Neuronal stem cell (in vitro differentiated cells): ENCODE measurements at regions not wholly inside any gene's neighbourhood (a gene's known extent, or its start where the extent isn't known, plus 50 kb on each side); places are given as distances from the start of the nearest gene placed in this dataset.
"Not testable (repeated sequence)": the region's sequence is repeated elsewhere in the genome, so short reads cannot be mapped to it uniquely, and the experiment has no call there.

ENCODE experiments used
- DNase-seq: peaks from one replicate; pipeline ENCODE4 v3.0.0-alpha.2; 2013; ENCODE audit warnings: low spot score
- H2AFZ ChIP-seq: one replicate; pipeline ENCODE4 v1.6.1; 2013; ENCODE audit warnings: mild to moderate bottlenecking, low read length, inconsistent platforms
- H2AK5ac ChIP-seq: 2 replicates; pipeline ENCODE4 v1.6.1; 2013; ENCODE audit warnings: low read depth, mild to moderate bottlenecking, inconsistent platforms, low read length, moderate library complexity, mixed read lengths
- H2BK120ac ChIP-seq: 2 replicates; pipeline ENCODE4 v1.6.1; 2013; ENCODE audit warnings: low read depth, mild to moderate bottlenecking, inconsistent platforms, low read length, moderate library complexity, mixed read lengths
- H2BK12ac ChIP-seq: one replicate; pipeline ENCODE4 v1.6.1; 2013; ENCODE audit warnings: low read length, inconsistent platforms
- H2BK15ac ChIP-seq: 2 replicates; pipeline ENCODE4 v1.6.1; 2013; ENCODE audit warnings: mild to moderate bottlenecking, low read length, inconsistent platforms, mixed read lengths
- H2BK5ac ChIP-seq: one replicate; pipeline ENCODE4 v1.6.1; 2013; ENCODE audit warnings: inconsistent platforms, mild to moderate bottlenecking, low read length, moderate library complexity
- H3K14ac ChIP-seq: one replicate; pipeline ENCODE4 v1.6.1; 2013; ENCODE audit warnings: low read length, inconsistent platforms
- H3K18ac ChIP-seq: 2 replicates; pipeline ENCODE4 v1.6.1; 2013; ENCODE audit warnings: low read length, inconsistent platforms
- H3K23ac ChIP-seq: 2 replicates; pipeline ENCODE4 v1.6.1; 2013; ENCODE audit warnings: low read depth, mild to moderate bottlenecking, mixed read lengths, low read length, inconsistent platforms; ENCODE audit not compliant: poor library complexity
- H3K27ac ChIP-seq: replicated peaks from 3 replicates; pipeline ENCODE4 v1.5.1; 2013; ENCODE audit warnings: low read length, inconsistent platforms
- H3K27me3 ChIP-seq, 3 experiments: 2 replicates each; pipeline ENCODE4 v1.6.1; 2013; ENCODE audit warnings: low read length in 3 of 3, mild to moderate bottlenecking in 2 of 3, inconsistent platforms in 1 of 3, low read depth in 1 of 3, mixed read lengths in 1 of 3, moderate library complexity in 1 of 3; ENCODE audit not compliant: control insufficient read depth in 3 of 3, insufficient read depth in 3 of 3
- H3K36me3 ChIP-seq, 2 donors: replicated peaks in 1 of 2; 2 replicates each; pipeline ENCODE4 v1.6.1; 2013; ENCODE audit warnings: low read length in 2 of 2; ENCODE audit not compliant: control insufficient read depth in 2 of 2, insufficient read depth in 2 of 2
- H3K4ac ChIP-seq: 2 replicates; pipeline ENCODE4 v1.6.1; 2013; ENCODE audit warnings: inconsistent platforms, mild to moderate bottlenecking, low read length, moderate library complexity
- H3K4me1 ChIP-seq, 2 donors: 1 replicate in 1 of 2; 2 replicates in 1 of 2; pipeline ENCODE4 v1.6.1; 2013; ENCODE audit warnings: low read length in 2 of 2, low read depth in 1 of 2; ENCODE audit not compliant: control insufficient read depth in 2 of 2, insufficient read depth in 1 of 2
- H3K4me2 ChIP-seq: one replicate; pipeline ENCODE4 v1.6.1; 2013; ENCODE audit warnings: mild to moderate bottlenecking, low read length, inconsistent platforms; ENCODE audit not compliant: insufficient read depth, poor library complexity, severe bottlenecking
- H3K4me3 ChIP-seq, 2 donors: 2 replicates each; pipeline ENCODE4 v1.5.1; 2013; ENCODE audit warnings: low read length in 2 of 2, mild to moderate bottlenecking in 2 of 2, inconsistent platforms in 1 of 2, moderate library complexity in 1 of 2
- H3K79me1 ChIP-seq: one replicate; pipeline ENCODE4 v1.6.1; 2013; ENCODE audit warnings: low read depth, mild to moderate bottlenecking, inconsistent platforms, low read length, moderate library complexity
- H3K9ac ChIP-seq: one replicate; pipeline ENCODE4 v1.6.1; 2013; ENCODE audit warnings: mild to moderate bottlenecking, low read depth, low read length, inconsistent platforms; ENCODE audit not compliant: poor library complexity
- H3K9me3 ChIP-seq, 2 donors: replicated peaks in 1 of 2; 2 replicates each; pipeline versions ENCODE3 to v1.6.1; 2013; ENCODE audit warnings: low read length in 2 of 2, mild to moderate bottlenecking in 2 of 2, inconsistent platforms in 1 of 2, low read depth in 1 of 2, mixed read lengths in 1 of 2, moderate library complexity in 1 of 2; ENCODE audit not compliant: control insufficient read depth in 2 of 2, insufficient read depth in 1 of 2
- H4K8ac ChIP-seq: one replicate; pipeline ENCODE4 v1.6.1; 2013; ENCODE audit warnings: low read depth, mild to moderate bottlenecking, inconsistent platforms, low read length, moderate library complexity
- H4K91ac ChIP-seq: one replicate; pipeline ENCODE4 v1.6.1; 2013; ENCODE audit warnings: low read length, low read depth, mild to moderate bottlenecking, inconsistent platforms; ENCODE audit not compliant: poor library complexity
- WGBS, 2 donors: extraction: QIAGEN DNeasy Blood & Tissue Kit; methylation state at CpG; one replicate each; pipeline ENCODE4 v1.1.7; 2013; ENCODE audit warnings: missing lambda C conversion rate in 2 of 2, mixed read lengths in 1 of 2; ENCODE audit not compliant: insufficient read length in 2 of 2, insufficient replicate concordance in 1 of 2; ENCODE audit errors: extremely low coverage in 2 of 2; 5-methylcytosine and 5-hydroxymethylcytosine counted together

DNA sequence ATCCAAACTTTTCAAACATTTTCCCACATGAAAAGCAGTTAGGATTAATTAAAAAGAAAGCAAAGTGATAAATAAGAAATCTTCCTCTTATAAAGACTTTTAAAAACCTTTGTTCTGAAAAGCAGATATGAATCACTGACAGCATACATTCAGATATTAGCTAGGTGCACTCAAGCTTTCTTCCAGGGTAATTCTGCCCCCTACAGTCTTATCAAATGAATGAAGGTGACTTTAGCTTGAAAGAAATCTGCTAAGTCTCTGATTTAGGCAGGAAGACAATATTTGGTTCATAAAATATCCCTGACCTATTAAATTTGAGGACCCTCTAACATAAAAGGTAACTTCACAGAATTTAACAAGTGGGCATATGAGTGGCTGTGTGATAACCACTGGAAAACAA is 209.1 kb upstream of the FAM47A start:
- H4K8ac ChIP-seq: no peak overlapping the region
- H2BK5ac ChIP-seq: no peak overlapping the region
- H2AFZ ChIP-seq: no peak overlapping the region
- H3K4ac ChIP-seq: no peak overlapping the region
- no peak overlapping the region for H3K9ac ChIP-seq
- no peak overlapping the region for H4K91ac ChIP-seq
- H3K79me1 ChIP-seq: no peaks in the 10 kb centered on the region
- H3K36me3 ChIP-seq: no peaks in the 10 kb centered on the region
- no peak overlapping the region for H2BK15ac ChIP-seq
- DNase-seq: no peak
- no peaks in the 10 kb centered on the region for H3K27me3 ChIP-seq
- H3K4me3 ChIP-seq: no peak overlapping the region
- H3K18ac ChIP-seq: no peak overlapping the region
- no peak overlapping the region for H2AK5ac ChIP-seq
- H2BK120ac ChIP-seq: no peak overlapping the region
- H3K4me2 ChIP-seq: no peak overlapping the region
- no peak overlapping the region for H2BK12ac ChIP-seq
- no peak overlapping the region for H3K14ac ChIP-seq
- no peak overlapping the region for H3K23ac ChIP-seq
- no peak overlapping the region for H3K27ac ChIP-seq
- H3K4me1 ChIP-seq: no peaks in the 10 kb centered on the region
- H3K9me3 ChIP-seq: no peaks in the 10 kb centered on the region

DNA sequence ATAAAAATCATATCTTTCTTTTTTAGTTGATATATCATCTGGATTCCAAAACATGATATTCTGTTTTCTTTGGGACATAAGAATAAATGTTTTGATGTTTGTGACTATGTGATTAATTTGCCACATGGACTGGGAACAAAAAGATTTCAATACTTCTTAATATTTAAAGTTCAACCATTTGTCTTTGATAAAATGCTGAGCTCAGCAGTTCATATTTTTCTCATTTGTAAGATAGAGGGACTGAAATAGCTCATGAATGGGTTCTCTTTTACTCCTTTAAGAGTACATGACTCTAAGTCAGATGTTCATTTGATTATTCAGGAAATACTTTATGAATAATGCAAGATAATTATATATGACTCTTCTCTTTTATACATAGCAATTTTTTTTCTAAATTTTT is 205.9 kb upstream of the FAM47A start:
- Histone ChIP-seq H3K4me2 (no peak overlapping the region), H3K9me3 (no peaks in the 10 kb centered on the region), H2BK12ac (no peak overlapping the region), H3K4me3 (no peak overlapping the region), H3K9ac (no peak overlapping the region), H4K8ac (no peak overlapping the region), H3K79me1 (no peaks in the 10 kb centered on the region), H4K91ac (no peak overlapping the region), H3K23ac (no peak overlapping the region), H3K27ac (no peak overlapping the region), H3K4ac (no peak overlapping the region), H3K27me3 (no peaks in the 10 kb centered on the region), H3K14ac (no peak overlapping the region), H2BK120ac (no peak overlapping the region), H2AK5ac (no peak overlapping the region), H3K4me1 (no peaks in the 10 kb centered on the region), H2BK15ac (no peak overlapping the region), H3K18ac (no peak overlapping the region), H2AFZ (no peak overlapping the region), H2BK5ac (no peak overlapping the region), H3K36me3 (no peaks in the 10 kb centered on the region)
- DNase-seq: no peak

DNA sequence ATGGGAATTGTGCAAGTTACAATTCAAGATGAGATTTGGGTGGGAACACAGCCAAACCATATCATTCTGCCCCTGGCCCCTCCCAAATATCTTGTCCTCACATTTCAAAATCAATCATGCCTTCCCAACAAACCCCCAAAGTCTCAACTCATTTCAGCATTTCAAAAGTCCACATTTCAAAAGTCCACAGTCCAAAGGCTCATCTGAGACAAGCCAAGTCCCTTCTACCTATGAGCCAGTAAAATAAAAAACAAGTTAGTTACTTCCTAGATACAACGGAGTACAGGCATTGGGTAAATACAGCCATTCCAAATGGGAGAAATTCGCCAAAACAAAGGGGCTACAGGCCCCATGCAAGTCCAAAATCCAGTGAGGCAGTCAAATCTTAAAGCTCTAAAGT is 203.3 kb upstream of the FAM47A start:
- not testable (repeated sequence) for H3K9ac ChIP-seq, H2AFZ ChIP-seq, H2BK120ac ChIP-seq, H3K23ac ChIP-seq, H3K4me1 ChIP-seq, DNase-seq, H3K4me2 ChIP-seq, H2BK5ac ChIP-seq, H4K91ac ChIP-seq, H4K8ac ChIP-seq, H3K36me3 ChIP-seq, H3K9me3 ChIP-seq, H3K79me1 ChIP-seq, H3K27ac ChIP-seq, H3K18ac ChIP-seq, H3K4me3 ChIP-seq, H3K4ac ChIP-seq, H2AK5ac ChIP-seq, H2BK12ac ChIP-seq, H3K14ac ChIP-seq, H3K27me3 ChIP-seq, H2BK15ac ChIP-seq
- whole genome bisulfite sequencing, 2 donors: no CpG with 5 or more reads among the region's 2 CpGs

DNA sequence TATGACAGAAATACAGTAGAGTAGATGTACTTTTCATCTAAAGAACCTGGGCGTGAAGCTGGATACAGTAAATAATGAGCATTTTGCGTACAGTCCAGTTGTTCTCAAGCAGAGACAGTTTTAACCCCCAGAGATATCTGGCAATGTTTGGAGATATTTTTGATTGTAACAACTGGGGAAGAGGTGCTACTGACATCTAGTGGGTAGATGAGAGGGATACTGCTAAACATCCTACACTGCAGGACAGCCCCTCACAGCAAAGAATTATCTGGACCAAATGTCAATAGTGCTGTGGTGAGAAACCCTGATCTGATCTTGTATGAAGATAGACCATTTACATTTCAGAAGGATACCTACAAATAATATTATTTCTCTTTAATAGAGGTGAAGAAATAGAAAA is 200.2 kb upstream of the FAM47A start:
- Histone ChIP-seq H4K91ac (no peak overlapping the region), H3K14ac (no peak overlapping the region), H3K36me3 (no peaks in the 10 kb centered on the region), H3K18ac (no peak overlapping the region), H3K4me1 (no peaks in the 10 kb centered on the region), H4K8ac (no peak overlapping the region), H3K4ac (no peak overlapping the region), H2BK12ac (no peak overlapping the region), H3K9ac (no peak overlapping the region), H3K27me3 (no peaks in the 10 kb centered on the region), H2AK5ac (no peak overlapping the region), H3K4me2 (no peak overlapping the region), H3K9me3 (no peaks in the 10 kb centered on the region), H2BK120ac (no peak overlapping the region), H3K23ac (no peak overlapping the region), H2BK5ac (no peak overlapping the region), H3K79me1 (no peaks in the 10 kb centered on the region), H2BK15ac (no peak overlapping the region), H3K27ac (no peak overlapping the region), H2AFZ (no peak overlapping the region), H3K4me3 (no peak overlapping the region)
- no peak for DNase-seq
- no CpG with 5 or more reads among the region's 2 CpGs for WGBS, 2 donors
